ENCODE measurements at regions not wholly inside any gene's neighbourhood (a gene's known extent, or its start where the extent isn't known, plus 50 kb on each side); places are given as distances from the start of the nearest gene placed in this dataset.

DNA sequence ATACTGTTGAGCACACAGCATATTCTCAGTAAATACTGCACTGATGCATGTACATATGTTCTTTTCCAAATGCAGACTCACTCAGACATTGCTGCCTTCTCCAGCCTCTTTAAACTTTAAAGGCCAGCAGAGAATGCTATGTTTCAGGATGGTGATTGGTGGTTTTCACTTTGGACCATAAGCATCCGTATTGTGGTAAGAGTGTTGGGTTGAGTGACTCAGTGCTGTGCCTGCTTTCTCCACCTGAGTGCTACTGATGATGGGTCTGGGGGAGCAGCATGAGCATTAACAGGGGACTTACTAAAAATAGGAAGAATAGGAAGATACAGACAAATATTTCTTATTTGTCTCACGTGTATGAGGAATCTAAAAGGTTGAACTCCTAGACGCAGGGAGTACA lies 56.3 kb upstream of the ZNF92 start:
- Histone ChIP-seq H3K9me2 (ENCODE audit: insufficient read depth, low read length) (no peaks in the 10 kb centered on the region), H4K20me1 (ENCODE audit: insufficient read depth) (no peaks in the 10 kb centered on the region), H3K9ac (ENCODE audit: low read length) (no peak overlapping the region), H3K27ac (ENCODE audit: low read length) (no peak overlapping the region), H3K36me3 (ENCODE audit: insufficient read depth, low read length) (no peaks in the 10 kb centered on the region), H3F3A (ENCODE audit: insufficient read depth, low read length, poor library complexity, severe bottlenecking) (no peaks in the 10 kb centered on the region), H3K9me3 (ENCODE audit: low read length) (no peaks in the 10 kb centered on the region), H3K4me3 (ENCODE audit: low read length) (no peak overlapping the region), H2AFZ (ENCODE audit: low read depth, low read length) (no peak overlapping the region), H3K4me2 (ENCODE audit: low read length) (no peak overlapping the region), H3K79me2 (replicated peaks; ENCODE audit: insufficient read depth, low read length) (no peaks in the 10 kb centered on the region), H3K27me3 (ENCODE audit: insufficient read depth, low read depth, low read length) (no peaks in the 10 kb centered on the region)
- TF ChIP-seq EP300 (conservative IDR thresholded peaks at IDR 0.05; ENCODE audit: poor library complexity, severe bottlenecking) (no peak), EZH2 (IDR thresholded peaks at IDR 0.05; ENCODE audit: borderline replicate concordance, insufficient read depth, low read length, poor library complexity, severe bottlenecking) (no peak), TAF1 (IDR thresholded peaks at IDR 0.05; ENCODE audit: low read depth) (no peak), MXI1 (conservative IDR thresholded peaks at IDR 0.05; ENCODE audit: poor library complexity, severe bottlenecking) (no peak), RAD21 (conservative IDR thresholded peaks at IDR 0.05) (no peak), SMC3 (conservative IDR thresholded peaks at IDR 0.05; ENCODE audit: poor library complexity) (no peak), POLR2AphosphoS5 (IDR thresholded peaks at IDR 0.05) (no peak)
- TF ChIP-seq, protein P1, sequence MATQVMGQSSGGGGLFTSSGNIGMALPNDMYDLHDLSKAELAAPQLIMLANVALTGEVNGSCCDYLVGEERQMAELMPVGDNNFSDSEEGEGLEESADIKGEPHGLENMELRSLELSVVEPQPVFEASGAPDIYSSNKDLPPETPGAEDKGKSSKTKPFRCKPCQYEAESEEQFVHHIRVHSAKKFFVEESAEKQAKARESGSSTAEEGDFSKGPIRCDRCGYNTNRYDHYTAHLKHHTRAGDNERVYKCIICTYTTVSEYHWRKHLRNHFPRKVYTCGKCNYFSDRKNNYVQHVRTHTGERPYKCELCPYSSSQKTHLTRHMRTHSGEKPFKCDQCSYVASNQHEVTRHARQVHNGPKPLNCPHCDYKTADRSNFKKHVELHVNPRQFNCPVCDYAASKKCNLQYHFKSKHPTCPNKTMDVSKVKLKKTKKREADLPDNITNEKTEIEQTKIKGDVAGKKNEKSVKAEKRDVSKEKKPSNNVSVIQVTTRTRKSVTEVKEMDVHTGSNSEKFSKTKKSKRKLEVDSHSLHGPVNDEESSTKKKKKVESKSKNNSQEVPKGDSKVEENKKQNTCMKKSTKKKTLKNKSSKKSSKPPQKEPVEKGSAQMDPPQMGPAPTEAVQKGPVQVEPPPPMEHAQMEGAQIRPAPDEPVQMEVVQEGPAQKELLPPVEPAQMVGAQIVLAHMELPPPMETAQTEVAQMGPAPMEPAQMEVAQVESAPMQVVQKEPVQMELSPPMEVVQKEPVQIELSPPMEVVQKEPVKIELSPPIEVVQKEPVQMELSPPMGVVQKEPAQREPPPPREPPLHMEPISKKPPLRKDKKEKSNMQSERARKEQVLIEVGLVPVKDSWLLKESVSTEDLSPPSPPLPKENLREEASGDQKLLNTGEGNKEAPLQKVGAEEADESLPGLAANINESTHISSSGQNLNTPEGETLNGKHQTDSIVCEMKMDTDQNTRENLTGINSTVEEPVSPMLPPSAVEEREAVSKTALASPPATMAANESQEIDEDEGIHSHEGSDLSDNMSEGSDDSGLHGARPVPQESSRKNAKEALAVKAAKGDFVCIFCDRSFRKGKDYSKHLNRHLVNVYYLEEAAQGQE (IDR thresholded peaks at IDR 0.05; ENCODE audit: borderline replicate concordance) = no peak
- TF ChIP-seq, protein P2, sequence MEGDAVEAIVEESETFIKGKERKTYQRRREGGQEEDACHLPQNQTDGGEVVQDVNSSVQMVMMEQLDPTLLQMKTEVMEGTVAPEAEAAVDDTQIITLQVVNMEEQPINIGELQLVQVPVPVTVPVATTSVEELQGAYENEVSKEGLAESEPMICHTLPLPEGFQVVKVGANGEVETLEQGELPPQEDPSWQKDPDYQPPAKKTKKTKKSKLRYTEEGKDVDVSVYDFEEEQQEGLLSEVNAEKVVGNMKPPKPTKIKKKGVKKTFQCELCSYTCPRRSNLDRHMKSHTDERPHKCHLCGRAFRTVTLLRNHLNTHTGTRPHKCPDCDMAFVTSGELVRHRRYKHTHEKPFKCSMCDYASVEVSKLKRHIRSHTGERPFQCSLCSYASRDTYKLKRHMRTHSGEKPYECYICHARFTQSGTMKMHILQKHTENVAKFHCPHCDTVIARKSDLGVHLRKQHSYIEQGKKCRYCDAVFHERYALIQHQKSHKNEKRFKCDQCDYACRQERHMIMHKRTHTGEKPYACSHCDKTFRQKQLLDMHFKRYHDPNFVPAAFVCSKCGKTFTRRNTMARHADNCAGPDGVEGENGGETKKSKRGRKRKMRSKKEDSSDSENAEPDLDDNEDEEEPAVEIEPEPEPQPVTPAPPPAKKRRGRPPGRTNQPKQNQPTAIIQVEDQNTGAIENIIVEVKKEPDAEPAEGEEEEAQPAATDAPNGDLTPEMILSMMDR (IDR thresholded peaks at IDR 0.05; ENCODE audit: poor library complexity, severe bottlenecking) = no peak

DNA sequence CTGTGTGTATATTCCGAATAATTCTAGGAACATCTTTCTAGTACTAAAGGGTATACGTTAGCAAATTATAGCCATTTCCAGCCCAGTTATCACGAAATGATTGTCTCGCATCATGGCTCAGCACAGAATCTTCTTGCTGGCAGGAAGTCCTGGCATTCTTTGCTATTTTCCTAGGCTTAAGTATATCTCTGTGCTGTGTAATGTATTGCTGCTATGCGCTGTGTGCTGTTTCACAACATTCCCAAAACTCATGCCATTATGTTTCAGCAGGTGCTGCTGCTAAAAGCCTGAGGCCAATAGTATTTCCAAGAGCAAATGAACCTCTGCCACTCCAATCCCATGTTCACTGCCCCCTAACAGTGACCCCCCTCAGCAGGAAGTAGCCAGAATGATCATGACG lies 62.9 kb upstream of the ZNF92 start:
- no peaks in the 10 kb centered on the region for H3K9me3 ChIP-seq (ENCODE audit: low read length)
- no peaks in the 10 kb centered on the region for H3K27me3 ChIP-seq (ENCODE audit: insufficient read depth, low read depth, low read length)
- no peak overlapping the region for H3K4me3 ChIP-seq (ENCODE audit: low read length)
- TF ChIP-seq MXI1 (conservative IDR thresholded peaks at IDR 0.05; ENCODE audit: poor library complexity, severe bottlenecking) (no peak), TAF1 (IDR thresholded peaks at IDR 0.05; ENCODE audit: low read depth) (no peak), EP300 (conservative IDR thresholded peaks at IDR 0.05; ENCODE audit: poor library complexity, severe bottlenecking) (no peak), SMC3 (conservative IDR thresholded peaks at IDR 0.05; ENCODE audit: poor library complexity) (no peak), EZH2 (IDR thresholded peaks at IDR 0.05; ENCODE audit: borderline replicate concordance, insufficient read depth, low read length, poor library complexity, severe bottlenecking) (no peak), RAD21 (conservative IDR thresholded peaks at IDR 0.05) (no peak), POLR2AphosphoS5 (IDR thresholded peaks at IDR 0.05) (no peak)
- TF ChIP-seq, protein P1 (IDR thresholded peaks at IDR 0.05; ENCODE audit: borderline replicate concordance) = no peak
- TF ChIP-seq, protein P2 (IDR thresholded peaks at IDR 0.05; ENCODE audit: poor library complexity, severe bottlenecking) = no peak
- no peaks in the 10 kb centered on the region for H4K20me1 ChIP-seq (ENCODE audit: insufficient read depth)
- H3K36me3 ChIP-seq (ENCODE audit: insufficient read depth, low read length) = no peaks in the 10 kb centered on the region
- H3K79me2 ChIP-seq (replicated peaks; ENCODE audit: insufficient read depth, low read length) = no peaks in the 10 kb centered on the region
- no peak overlapping the region for H3K4me2 ChIP-seq (ENCODE audit: low read length)
- no peaks in the 10 kb centered on the region for H3K9me2 ChIP-seq (ENCODE audit: insufficient read depth, low read length)
- H3F3A ChIP-seq (ENCODE audit: insufficient read depth, low read length, poor library complexity, severe bottlenecking) = no peaks in the 10 kb centered on the region
- H3K27ac ChIP-seq (ENCODE audit: low read length) = no peak overlapping the region
- no peak overlapping the region for H2AFZ ChIP-seq (ENCODE audit: low read depth, low read length)
- no peak overlapping the region for H3K9ac ChIP-seq (ENCODE audit: low read length)
